22Rv1 (cell line): ENCODE measurements at regions not wholly inside any gene's neighbourhood (a gene's known extent, or its start where the extent isn't known, plus 50 kb on each side); places are given as distances from the start of the nearest gene placed in this dataset.

ENCODE experiments used
- H3K27ac ChIP-seq: fragments of 450-650 bp; 2 replicates; pipeline ENCODE4 v1.5.1; 2017
- ZFX ChIP-seq: fragments of 450-650 bp; IDR thresholded peaks from 2 replicates; pipeline ENCODE4 v1.6.1; 2017; ENCODE audit warnings: antibody characterized with exemption, borderline replicate concordance
- TF ChIP-seq, protein P1 (sequence below): fragments of 450-650 bp; IDR thresholded peaks from 2 replicates; pipeline ENCODE4 v1.5.1; 2017; ENCODE audit warnings: mild to moderate bottlenecking

DNA sequence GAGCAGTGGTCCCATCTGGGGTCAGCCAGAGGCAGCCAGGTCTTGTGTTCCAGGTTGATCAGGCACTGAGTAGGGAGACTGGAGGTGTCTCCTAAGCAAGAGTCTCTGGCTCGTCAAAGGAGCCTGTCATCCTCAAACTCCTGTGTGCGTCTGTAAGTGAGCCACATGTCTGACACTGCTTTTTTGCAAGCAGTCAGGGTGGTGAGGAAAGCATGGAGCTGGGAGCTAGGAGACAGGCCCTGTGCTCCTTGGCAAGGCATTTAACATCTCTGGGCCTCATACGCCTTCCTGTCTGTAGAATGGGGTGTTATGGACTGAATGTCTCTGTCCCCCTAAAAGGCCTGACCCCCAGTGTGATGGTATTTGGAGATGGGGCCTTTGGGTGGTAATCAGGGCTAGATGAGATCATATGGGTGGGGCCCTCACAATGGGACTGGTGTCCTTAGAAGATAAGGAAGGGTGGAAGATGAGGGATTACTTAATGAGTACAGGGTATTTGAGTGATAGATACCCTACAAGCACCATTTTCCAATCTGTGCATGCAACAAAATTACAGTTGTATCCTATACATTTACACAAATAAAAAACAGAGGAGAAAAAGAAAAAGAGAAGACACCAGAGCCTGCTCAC, 53.0 kb downstream of the ARL6IP4 start:
- no peak overlapping the region for H3K27ac ChIP-seq
- TF ChIP-seq, protein P1, sequence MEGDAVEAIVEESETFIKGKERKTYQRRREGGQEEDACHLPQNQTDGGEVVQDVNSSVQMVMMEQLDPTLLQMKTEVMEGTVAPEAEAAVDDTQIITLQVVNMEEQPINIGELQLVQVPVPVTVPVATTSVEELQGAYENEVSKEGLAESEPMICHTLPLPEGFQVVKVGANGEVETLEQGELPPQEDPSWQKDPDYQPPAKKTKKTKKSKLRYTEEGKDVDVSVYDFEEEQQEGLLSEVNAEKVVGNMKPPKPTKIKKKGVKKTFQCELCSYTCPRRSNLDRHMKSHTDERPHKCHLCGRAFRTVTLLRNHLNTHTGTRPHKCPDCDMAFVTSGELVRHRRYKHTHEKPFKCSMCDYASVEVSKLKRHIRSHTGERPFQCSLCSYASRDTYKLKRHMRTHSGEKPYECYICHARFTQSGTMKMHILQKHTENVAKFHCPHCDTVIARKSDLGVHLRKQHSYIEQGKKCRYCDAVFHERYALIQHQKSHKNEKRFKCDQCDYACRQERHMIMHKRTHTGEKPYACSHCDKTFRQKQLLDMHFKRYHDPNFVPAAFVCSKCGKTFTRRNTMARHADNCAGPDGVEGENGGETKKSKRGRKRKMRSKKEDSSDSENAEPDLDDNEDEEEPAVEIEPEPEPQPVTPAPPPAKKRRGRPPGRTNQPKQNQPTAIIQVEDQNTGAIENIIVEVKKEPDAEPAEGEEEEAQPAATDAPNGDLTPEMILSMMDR, result no peak
- TF ChIP-seq ZFX, result no peak

DNA sequence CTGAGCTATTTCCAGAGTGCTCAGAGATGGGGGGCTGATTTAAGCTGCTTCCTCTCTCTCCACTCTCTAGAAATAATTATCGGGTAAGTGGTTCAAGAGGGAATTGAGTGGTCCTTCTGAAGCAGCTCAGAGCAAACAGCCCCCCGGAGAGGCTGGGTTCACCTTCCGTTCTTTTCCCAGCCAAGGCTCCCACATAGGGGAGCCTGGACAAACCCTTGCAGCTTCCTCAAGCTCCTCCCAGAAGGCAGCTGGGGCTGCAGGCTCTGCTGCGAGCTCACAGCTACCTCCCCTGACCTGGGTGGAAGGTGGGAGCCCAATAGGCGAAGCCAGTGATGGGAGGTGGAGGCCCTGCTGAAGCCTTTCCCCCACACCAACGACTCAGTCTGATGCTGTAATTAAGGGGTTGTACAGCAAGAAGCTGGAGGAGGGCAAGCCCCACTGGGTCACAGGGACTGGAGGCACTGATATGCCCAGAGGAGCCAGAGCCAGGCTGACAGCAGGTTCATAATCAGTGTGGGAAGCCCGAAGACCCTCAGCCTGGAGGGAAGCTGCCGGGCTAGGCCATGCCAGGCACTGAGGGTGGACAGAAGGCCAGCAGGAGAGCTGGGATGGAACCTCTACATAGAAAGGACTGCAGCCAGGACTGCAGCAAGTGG, 52.4 kb downstream of the ARL6IP4 start:
- TF ChIP-seq, protein P1, result no peak
- TF ChIP-seq ZFX, result no peak
- no peak overlapping the region for H3K27ac ChIP-seq
